HepG2 (cell line): ENCODE measurements at regions not wholly inside any gene's neighbourhood (a gene's known extent, or its start where the extent isn't known, plus 50 kb on each side); places are given as distances from the start of the nearest gene placed in this dataset.

Experiments used
- ATAC-seq: fragments of 200-7000 bp; cut with Tn5 transposase; 3 replicates; pipeline ENCODE4 v1.9.1; 2020; ENCODE audit warnings: mild to moderate bottlenecking, moderate library complexity
- BruUV-seq: library from RNA; stranded (reverse); fragments of 400-500 nt; replicated peaks from 2 replicates; lab custom pipeline; 2021; lab: Mats Ljungman, UMichigan
- CTCF ChIA-PET: fragments of 300-600 bp; formaldehyde crosslinking; extraction: SDS; loops from one replicate; lab custom pipeline; 2021; ENCODE audit warnings: low total read pairs, inconsistent platforms, low intra/inter-chr PET ratio; lab: Yijun Ruan, JAX
- POLR2A ChIA-PET: fragments of 350-600 bp; sonication (Branson Sonifier 250); formaldehyde crosslinking; loops from one replicate; lab custom pipeline; 2020; ENCODE audit warnings: antibody characterized with exemption, inconsistent platforms; lab: Yijun Ruan, JAX
- DNase-seq: peaks from one replicate; pipeline ENCODE4 v3.0.0-alpha.2; 2015; ENCODE audit warnings: low spot score
- FAIRE-seq: peaks from 3 replicates; lab custom pipeline; 2011; peaks lifted over from hg19 to GRCh38; lab: Jason Lieb, UNC
- H2AFZ ChIP-seq: one replicate; pipeline ENCODE4 v1.6.1; 2011; ENCODE audit warnings: low read length, inconsistent platforms
- H3K27ac ChIP-seq: fragments of 300-600 bp; 3 replicates; pipeline ENCODE4 v1.8.0; 2011; ENCODE audit warnings: mixed run types, mild to moderate bottlenecking, mixed read lengths, low read length, inconsistent platforms; ENCODE audit not compliant: insufficient read depth; ENCODE audit errors: extremely low read length
- H3K27me3 ChIP-seq, 2 experiments: fragments of 200-600 bp in 1 of 2; 2 replicates in 1 of 2; 3 replicates in 1 of 2; pipeline versions ENCODE4 v1.6.0 to v1.8.0; 2011; ENCODE audit warnings: low read length in 2 of 2, mild to moderate bottlenecking in 2 of 2, moderate library complexity in 2 of 2, inconsistent platforms in 1 of 2; ENCODE audit not compliant: insufficient read depth in 2 of 2, control insufficient read depth in 1 of 2
- H3K36me3 ChIP-seq, 2 experiments: fragments of 200-600 bp in 1 of 2; replicated peaks in 1 of 2; 2 replicates in 1 of 2; 3 replicates in 1 of 2; pipeline versions ENCODE4 v1.5.1 to v1.8.0; 2011; ENCODE audit warnings: low read length in 2 of 2, inconsistent platforms in 1 of 2; ENCODE audit not compliant: insufficient read depth in 2 of 2, control insufficient read depth in 1 of 2
- H3K4me1 ChIP-seq: 2 replicates; pipeline ENCODE4 v1.5.1; 2012; ENCODE audit warnings: low read length, inconsistent platforms; ENCODE audit not compliant: insufficient read depth
- H3K4me2 ChIP-seq: 2 replicates; pipeline ENCODE4 v1.6.0; 2011; ENCODE audit warnings: low read depth, low read length, inconsistent platforms
- H3K4me3 ChIP-seq, 3 experiments: fragments of 200-600 bp in 1 of 3; sonication (generic), shearing (Covaris generic) in 1 of 3; replicated peaks in 1 of 3; 2 replicates each; pipeline ENCODE4 v1.5.1; 2011 to 2016; ENCODE audit warnings: low read length in 3 of 3, inconsistent platforms in 2 of 3, low read depth in 2 of 3, mild to moderate bottlenecking in 2 of 3, control low read depth in 1 of 3, mixed read lengths in 1 of 3; ENCODE audit not compliant: insufficient read depth in 1 of 3
- H3K79me2 ChIP-seq: one replicate; pipeline ENCODE4 v1.6.1; 2011; ENCODE audit warnings: low read length, inconsistent platforms; ENCODE audit not compliant: insufficient read depth
- H3K9ac ChIP-seq: 2 replicates; pipeline ENCODE4 v1.6.0; 2011; ENCODE audit warnings: mild to moderate bottlenecking, low read depth, low read length, inconsistent platforms; ENCODE audit not compliant: insufficient read depth
- H3K9me3 ChIP-seq: 2 replicates; pipeline ENCODE4 v1.5.1; 2012; ENCODE audit warnings: mild to moderate bottlenecking, low read length
- H4K20me1 ChIP-seq: 2 replicates; pipeline ENCODE4 v1.6.0; 2011; ENCODE audit warnings: inconsistent platforms, mild to moderate bottlenecking, low read length, moderate library complexity; ENCODE audit not compliant: insufficient read depth
- AHR ChIP-seq: IDR thresholded peaks from 2 replicates; pipeline ENCODE4 v1.6.1; 2018; ENCODE audit warnings: missing genetic modification reagents, missing compliant biosample characterization
- ARID2 ChIP-seq: sonication (generic); formaldehyde crosslinking; IDR thresholded peaks from 2 replicates; pipeline ENCODE4 v1.8.1; 2022; ENCODE audit warnings: mild to moderate bottlenecking, missing genetic modification reagents, borderline replicate concordance
- CBX2 ChIP-seq, 2 experiments: fragments of 200-600 bp in 1 of 2; sonication (generic); formaldehyde crosslinking in 1 of 2; IDR thresholded peaks; 2 replicates each; pipeline versions ENCODE4 v1.7.0 to v1.8.1; 2018 to 2022; ENCODE audit warnings: low read depth in 2 of 2, low read length in 1 of 2, mild to moderate bottlenecking in 1 of 2, missing genetic modification reagents in 1 of 2
- DPF2 ChIP-seq: sonication (generic); formaldehyde crosslinking; IDR thresholded peaks from 2 replicates; pipeline ENCODE4 v1.4.0; 2020; ENCODE audit warnings: mild to moderate bottlenecking, low read depth, missing genetic modification reagents, borderline replicate concordance
- GTF2F1 ChIP-seq: fragments of 150-350 bp; IDR thresholded peaks from 2 replicates; pipeline ENCODE4 v1.6.1; 2014; ENCODE audit warnings: low read length
- KLF15 ChIP-seq: sonication (generic); formaldehyde crosslinking; IDR thresholded peaks from 2 replicates; pipeline ENCODE4 v1.8.1; 2023; ENCODE audit warnings: borderline replicate concordance, mild to moderate bottlenecking, inconsistent platforms, missing genetic modification reagents, mixed read lengths
- NFIC ChIP-seq: IDR thresholded peaks from 2 replicates; pipeline ENCODE4 v1.6.1; 2012; ENCODE audit warnings: mild to moderate bottlenecking, low read length, inconsistent platforms
- NFKBIZ ChIP-seq: IDR thresholded peaks from 2 replicates; pipeline ENCODE4 v1.6.1; 2018; ENCODE audit warnings: missing genetic modification reagents, missing compliant biosample characterization
- SP140L ChIP-seq: sonication (generic); formaldehyde crosslinking; IDR thresholded peaks from 2 replicates; pipeline ENCODE4 v1.4.0; 2020; ENCODE audit warnings: missing genetic modification reagents, borderline replicate concordance
- TARDBP ChIP-seq: sonication (generic); formaldehyde crosslinking; IDR thresholded peaks from 2 replicates; pipeline ENCODE4 v1.8.0; 2022; ENCODE audit warnings: mild to moderate bottlenecking, missing genetic modification reagents
- YY1 ChIP-seq: IDR thresholded peaks from 2 replicates; pipeline ENCODE4 v1.6.1; 2011; ENCODE audit warnings: low read length, low read depth, moderate library complexity, mild to moderate bottlenecking; ENCODE audit not compliant: insufficient read depth, insufficient replicate concordance
- ZNF510 ChIP-seq: sonication (generic); formaldehyde crosslinking; IDR thresholded peaks from 2 replicates; pipeline ENCODE4 v1.4.0; 2020; ENCODE audit warnings: low read depth, mild to moderate bottlenecking, missing genetic modification reagents
- ZNF547 ChIP-seq: sonication (generic); formaldehyde crosslinking; IDR thresholded peaks from 2 replicates; pipeline ENCODE4 v1.5.1; 2020; ENCODE audit warnings: mild to moderate bottlenecking, missing genetic modification reagents
- WGBS: methylation state at CpG from one replicate; pipeline ENCODE4 v1.1.6; 2017; ENCODE audit warnings: low lambda C conversion rate; 5-methylcytosine and 5-hydroxymethylcytosine counted together
- in situ Hi-C: cut with HindIII; loops from 2 replicates; pipeline ENCODE4 v1.10.0; 2017; ENCODE audit warnings: low pct_unique_long_range_greater_than_20kb; ENCODE audit not compliant: extremely low pct_ligation_motif_present
- intact Hi-C: fragments of 100-400 bp; cut with micrococcal nuclease; formaldehyde crosslinking; loops from one replicate; pipeline ENCODE4 v1.10.0; 2022; ENCODE audit not compliant: unreplicated experiment
- TF ChIP-seq, protein P1 (sequence below): sonication (generic); formaldehyde crosslinking; IDR thresholded peaks from 2 replicates; pipeline ENCODE4 v1.8.1; 2022; ENCODE audit warnings: low read depth, mild to moderate bottlenecking, missing genetic modification reagents
- TF ChIP-seq, protein P2 (sequence below): sonication (generic); formaldehyde crosslinking; IDR thresholded peaks from 2 replicates; pipeline ENCODE4 v1.4.0; 2020; ENCODE audit warnings: missing genetic modification reagents
- TF ChIP-seq, protein P3 (sequence below): sonication (generic); formaldehyde crosslinking; IDR thresholded peaks from 2 replicates; pipeline ENCODE4 v1.5.0; 2020; ENCODE audit warnings: missing genetic modification reagents
- TF ChIP-seq, protein P4 (sequence below): sonication (generic); formaldehyde crosslinking; IDR thresholded peaks from 2 replicates; pipeline ENCODE4 v1.9.0; 2021; ENCODE audit warnings: missing genetic modification reagents, borderline replicate concordance

DNA sequence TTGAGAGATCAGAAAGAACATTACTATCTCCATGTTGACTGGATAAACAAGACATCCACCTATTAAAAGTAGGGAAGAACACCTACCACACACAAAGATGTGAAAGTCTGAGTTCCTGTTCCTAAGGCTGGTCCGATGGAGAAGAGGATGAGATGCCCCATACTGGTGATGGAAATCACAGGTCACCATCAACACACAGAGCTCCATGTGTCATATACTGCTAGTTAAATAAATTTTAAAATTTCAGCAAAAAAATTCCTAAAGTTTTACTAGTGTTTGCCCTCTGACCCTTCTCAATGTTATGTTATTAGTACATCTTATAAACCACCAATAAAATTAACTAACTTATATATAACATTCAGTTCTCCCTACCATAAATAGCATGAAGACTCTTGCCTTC lies 59.1 kb downstream of the KCNA5 start (continued):
- TF ChIP-seq NFIC = no peak
- TF ChIP-seq, protein P1, sequence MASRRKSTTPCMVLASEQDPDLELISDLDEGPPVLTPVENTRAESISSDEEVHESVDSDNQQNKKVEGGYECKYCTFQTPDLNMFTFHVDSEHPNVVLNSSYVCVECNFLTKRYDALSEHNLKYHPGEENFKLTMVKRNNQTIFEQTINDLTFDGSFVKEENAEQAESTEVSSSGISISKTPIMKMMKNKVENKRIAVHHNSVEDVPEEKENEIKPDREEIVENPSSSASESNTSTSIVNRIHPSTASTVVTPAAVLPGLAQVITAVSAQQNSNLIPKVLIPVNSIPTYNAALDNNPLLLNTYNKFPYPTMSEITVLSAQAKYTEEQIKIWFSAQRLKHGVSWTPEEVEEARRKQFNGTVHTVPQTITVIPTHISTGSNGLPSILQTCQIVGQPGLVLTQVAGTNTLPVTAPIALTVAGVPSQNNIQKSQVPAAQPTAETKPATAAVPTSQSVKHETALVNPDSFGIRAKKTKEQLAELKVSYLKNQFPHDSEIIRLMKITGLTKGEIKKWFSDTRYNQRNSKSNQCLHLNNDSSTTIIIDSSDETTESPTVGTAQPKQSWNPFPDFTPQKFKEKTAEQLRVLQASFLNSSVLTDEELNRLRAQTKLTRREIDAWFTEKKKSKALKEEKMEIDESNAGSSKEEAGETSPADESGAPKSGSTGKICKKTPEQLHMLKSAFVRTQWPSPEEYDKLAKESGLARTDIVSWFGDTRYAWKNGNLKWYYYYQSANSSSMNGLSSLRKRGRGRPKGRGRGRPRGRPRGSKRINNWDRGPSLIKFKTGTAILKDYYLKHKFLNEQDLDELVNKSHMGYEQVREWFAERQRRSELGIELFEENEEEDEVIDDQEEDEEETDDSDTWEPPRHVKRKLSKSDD = no peak
- no peak for TF ChIP-seq SP140L (CRISPR knock-in tag)
- no peak for TF ChIP-seq ZNF547 (CRISPR knock-in tag)
- TF ChIP-seq, protein P2, sequence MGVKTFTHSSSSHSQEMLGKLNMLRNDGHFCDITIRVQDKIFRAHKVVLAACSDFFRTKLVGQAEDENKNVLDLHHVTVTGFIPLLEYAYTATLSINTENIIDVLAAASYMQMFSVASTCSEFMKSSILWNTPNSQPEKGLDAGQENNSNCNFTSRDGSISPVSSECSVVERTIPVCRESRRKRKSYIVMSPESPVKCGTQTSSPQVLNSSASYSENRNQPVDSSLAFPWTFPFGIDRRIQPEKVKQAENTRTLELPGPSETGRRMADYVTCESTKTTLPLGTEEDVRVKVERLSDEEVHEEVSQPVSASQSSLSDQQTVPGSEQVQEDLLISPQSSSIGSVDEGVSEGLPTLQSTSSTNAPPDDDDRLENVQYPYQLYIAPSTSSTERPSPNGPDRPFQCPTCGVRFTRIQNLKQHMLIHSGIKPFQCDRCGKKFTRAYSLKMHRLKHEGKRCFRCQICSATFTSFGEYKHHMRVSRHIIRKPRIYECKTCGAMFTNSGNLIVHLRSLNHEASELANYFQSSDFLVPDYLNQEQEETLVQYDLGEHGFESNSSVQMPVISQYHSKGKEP = no peak
- no peak for TF ChIP-seq AHR (CRISPR knock-in tag)
- no peak for TF ChIP-seq CBX2 (IDR thresholded peaks at IDR 0.05; ENCODE audit: low read depth, low read length)
- TF ChIP-seq CBX2 (CRISPR knock-in tag; IDR thresholded peaks at IDR 0.05; ENCODE audit: low read depth) = no peak
- TF ChIP-seq DPF2 (CRISPR knock-in tag) = no peak

DNA sequence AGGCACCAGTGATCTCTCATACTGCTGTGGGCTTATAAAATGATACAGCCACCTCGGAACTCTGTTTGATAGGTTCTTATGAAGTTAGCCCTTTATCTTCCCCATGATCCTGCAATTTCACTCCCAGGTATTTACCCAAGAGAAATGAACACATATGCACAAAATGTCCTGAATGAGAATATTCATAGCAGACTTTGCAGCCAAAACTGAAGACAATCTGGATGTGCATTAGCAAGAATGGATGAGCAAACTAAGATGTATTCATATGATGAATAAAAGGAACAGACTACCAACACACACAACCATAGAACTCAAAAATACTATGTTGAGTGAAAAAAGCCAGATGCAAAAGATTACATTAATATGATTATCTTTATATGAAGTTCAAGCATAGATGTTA lies 66.7 kb downstream of the KCNA5 start:
- no peak overlapping the region for H3K9ac ChIP-seq
- TF ChIP-seq GTF2F1 = no peak
- TF ChIP-seq NFKBIZ (CRISPR knock-in tag) = no peak
- TF ChIP-seq YY1 = no peak
- TF ChIP-seq, protein P3, sequence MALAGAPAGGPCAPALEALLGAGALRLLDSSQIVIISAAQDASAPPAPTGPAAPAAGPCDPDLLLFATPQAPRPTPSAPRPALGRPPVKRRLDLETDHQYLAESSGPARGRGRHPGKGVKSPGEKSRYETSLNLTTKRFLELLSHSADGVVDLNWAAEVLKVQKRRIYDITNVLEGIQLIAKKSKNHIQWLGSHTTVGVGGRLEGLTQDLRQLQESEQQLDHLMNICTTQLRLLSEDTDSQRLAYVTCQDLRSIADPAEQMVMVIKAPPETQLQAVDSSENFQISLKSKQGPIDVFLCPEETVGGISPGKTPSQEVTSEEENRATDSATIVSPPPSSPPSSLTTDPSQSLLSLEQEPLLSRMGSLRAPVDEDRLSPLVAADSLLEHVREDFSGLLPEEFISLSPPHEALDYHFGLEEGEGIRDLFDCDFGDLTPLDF = no peak
- no peak for TF ChIP-seq ZNF510 (CRISPR knock-in tag)
- no peak for TF ChIP-seq TARDBP (CRISPR knock-in tag)
- no peak for TF ChIP-seq ARID2 (CRISPR knock-in tag)
- TF ChIP-seq, protein P4, sequence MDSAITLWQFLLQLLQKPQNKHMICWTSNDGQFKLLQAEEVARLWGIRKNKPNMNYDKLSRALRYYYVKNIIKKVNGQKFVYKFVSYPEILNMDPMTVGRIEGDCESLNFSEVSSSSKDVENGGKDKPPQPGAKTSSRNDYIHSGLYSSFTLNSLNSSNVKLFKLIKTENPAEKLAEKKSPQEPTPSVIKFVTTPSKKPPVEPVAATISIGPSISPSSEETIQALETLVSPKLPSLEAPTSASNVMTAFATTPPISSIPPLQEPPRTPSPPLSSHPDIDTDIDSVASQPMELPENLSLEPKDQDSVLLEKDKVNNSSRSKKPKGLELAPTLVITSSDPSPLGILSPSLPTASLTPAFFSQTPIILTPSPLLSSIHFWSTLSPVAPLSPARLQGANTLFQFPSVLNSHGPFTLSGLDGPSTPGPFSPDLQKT = no peak
- no peak for TF ChIP-seq KLF15 (CRISPR knock-in tag)

More for the DNA sequence above, 66.7 kb downstream of the KCNA5 start:
- no peaks in the 10 kb centered on the region for H3K79me2 ChIP-seq
- DNase-seq (no peak), FAIRE-seq (no peak), ATAC-seq (no peak)
- H3K27me3 ChIP-seq = peaks cover 0 to 1% of the 10 kb centered on the region in 2 experiments; a peak in 1 of 5 replicates
- no peak overlapping the region for H3K27ac ChIP-seq
- no peaks in the 10 kb centered on the region for H3K4me1 ChIP-seq
- BruUV-seq = no TSS peak
- no peak overlapping the region for H3K4me2 ChIP-seq
- H4K20me1 ChIP-seq = no peaks in the 10 kb centered on the region
- CTCF ChIA-PET = no interaction called here
- in situ Hi-C loops (no loop called here), intact Hi-C loops (no loop called here)
- no peak overlapping the region for H3K4me3 ChIP-seq
- no peak overlapping the region for H2AFZ ChIP-seq
- WGBS = 0% methylated on average over 1 of the region's 1 CpG
- H3K36me3 ChIP-seq = no peaks in the 10 kb centered on the region
- POLR2A ChIA-PET = no interaction called here
- H3K9me3 ChIP-seq = no peaks in the 10 kb centered on the region
